ENCODE measurements at regions not wholly inside any gene's neighbourhood (a gene's known extent, or its start where the extent isn't known, plus 50 kb on each side); places are given as distances from the start of the nearest gene placed in this dataset.

- Mint-ChIP-seq H3K27ac (no peak overlapping the region), H3K9me3 (no peaks in the 10 kb centered on the region), H3K36me3 (no peaks in the 10 kb centered on the region), H3K27me3 (peaks cover 14% of the 10 kb centered on the region), H3K4me1 (ENCODE audit: unreplicated experiment) (no peaks in the 10 kb centered on the region), H3K4me3 (no peak overlapping the region)
- no peak for DNase-seq (ENCODE audit: extremely low spot score, unreplicated experiment)
- no peak for TF ChIP-seq CTCF (conservative IDR thresholded peaks at IDR 0.05)
These were observed 76.8 kb upstream of the RANBP3L start for GRCh38 chr5:36378551-36378950.

GRCh38 chr5:36382890-36383289, 81.2 kb upstream of the RANBP3L start:
- Mint-ChIP-seq H3K4me1 (ENCODE audit: unreplicated experiment) (peaks cover 7% of the 10 kb centered on the region), H3K4me3 (no peak overlapping the region), H3K27me3 (peaks cover 18% of the 10 kb centered on the region), H3K27ac (no peak overlapping the region), H3K36me3 (no peaks in the 10 kb centered on the region), H3K9me3 (no peaks in the 10 kb centered on the region)
- DNase-seq (ENCODE audit: extremely low spot score, unreplicated experiment) = no peak
- TF ChIP-seq CTCF (conservative IDR thresholded peaks at IDR 0.05) = no peak

- no peak overlapping the region for H3K27ac Mint-ChIP-seq
- H3K4me1 Mint-ChIP-seq (ENCODE audit: unreplicated experiment) = peaks cover 7% of the 10 kb centered on the region
- peaks cover 18% of the 10 kb centered on the region for H3K27me3 Mint-ChIP-seq
- H3K4me3 Mint-ChIP-seq = no peak overlapping the region
- H3K36me3 Mint-ChIP-seq = no peaks in the 10 kb centered on the region
- no peak for TF ChIP-seq CTCF (conservative IDR thresholded peaks at IDR 0.05)
- no peak for DNase-seq (ENCODE audit: extremely low spot score, unreplicated experiment)
- no peaks in the 10 kb centered on the region for H3K9me3 Mint-ChIP-seq
These were observed 82.2 kb upstream of the RANBP3L start for GRCh38 chr5:36383942-36384341.

- Mint-ChIP-seq H3K27ac (no peak overlapping the region), H3K4me1 (ENCODE audit: unreplicated experiment) (peaks cover 7% of the 10 kb centered on the region), H3K36me3 (no peaks in the 10 kb centered on the region), H3K4me3 (no peak overlapping the region), H3K27me3 (peaks cover 17% of the 10 kb centered on the region), H3K9me3 (no peaks in the 10 kb centered on the region)
- no peak for DNase-seq (ENCODE audit: extremely low spot score, unreplicated experiment)
- no peak for TF ChIP-seq CTCF (conservative IDR thresholded peaks at IDR 0.05)
These were observed 83.1 kb upstream of the RANBP3L start for GRCh38 chr5:36384845-36385244.

GRCh38 chr5:36385495-36385894, 83.8 kb upstream of the RANBP3L start:
- no peak for DNase-seq (ENCODE audit: extremely low spot score, unreplicated experiment)
- Mint-ChIP-seq H3K4me3 (no peak overlapping the region), H3K27ac (no peak overlapping the region), H3K4me1 (ENCODE audit: unreplicated experiment) (peaks cover 7% of the 10 kb centered on the region), H3K27me3 (peaks cover 12% of the 10 kb centered on the region), H3K9me3 (no peaks in the 10 kb centered on the region), H3K36me3 (no peaks in the 10 kb centered on the region)
- TF ChIP-seq CTCF (conservative IDR thresholded peaks at IDR 0.05) = no peak

GRCh38 chr5:36388288-36388687, 86.6 kb upstream of the RANBP3L start:
- no peak for DNase-seq (ENCODE audit: extremely low spot score, unreplicated experiment)
- Mint-ChIP-seq H3K4me1 (ENCODE audit: unreplicated experiment) (peaks cover 7% of the 10 kb centered on the region), H3K27me3 (peaks cover 4% of the 10 kb centered on the region), H3K27ac (no peak overlapping the region), H3K4me3 (no peak overlapping the region), H3K9me3 (no peaks in the 10 kb centered on the region), H3K36me3 (no peaks in the 10 kb centered on the region)
- no peak for TF ChIP-seq CTCF (conservative IDR thresholded peaks at IDR 0.05)

Data from type B pancreatic cell (in vitro differentiated cells).